ENCODE measurements at regions not wholly inside any gene's neighbourhood (a gene's known extent, or its start where the extent isn't known, plus 50 kb on each side); places are given as distances from the start of the nearest gene placed in this dataset.

DNA sequence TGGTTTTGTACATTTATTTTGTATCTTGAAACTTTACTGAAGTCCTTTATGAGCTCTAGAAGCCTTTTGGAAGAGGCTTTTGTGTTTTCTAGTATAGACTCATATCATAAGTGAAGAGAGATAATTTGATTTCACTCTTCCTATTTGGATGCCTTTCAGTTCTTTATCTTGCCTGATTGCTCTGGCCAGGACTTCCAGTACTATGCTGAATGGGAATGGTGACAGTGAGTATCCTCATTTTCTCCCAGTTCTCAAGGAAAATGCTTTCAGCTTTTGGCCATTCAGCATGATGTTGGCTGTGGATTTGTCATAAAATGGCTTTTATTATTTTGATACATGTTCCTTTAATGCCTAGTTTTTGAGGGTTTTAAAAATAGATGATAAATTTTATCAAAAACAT lies 1061.3 kb downstream of the STPG2 start:
- TF ChIP-seq, protein P1, sequence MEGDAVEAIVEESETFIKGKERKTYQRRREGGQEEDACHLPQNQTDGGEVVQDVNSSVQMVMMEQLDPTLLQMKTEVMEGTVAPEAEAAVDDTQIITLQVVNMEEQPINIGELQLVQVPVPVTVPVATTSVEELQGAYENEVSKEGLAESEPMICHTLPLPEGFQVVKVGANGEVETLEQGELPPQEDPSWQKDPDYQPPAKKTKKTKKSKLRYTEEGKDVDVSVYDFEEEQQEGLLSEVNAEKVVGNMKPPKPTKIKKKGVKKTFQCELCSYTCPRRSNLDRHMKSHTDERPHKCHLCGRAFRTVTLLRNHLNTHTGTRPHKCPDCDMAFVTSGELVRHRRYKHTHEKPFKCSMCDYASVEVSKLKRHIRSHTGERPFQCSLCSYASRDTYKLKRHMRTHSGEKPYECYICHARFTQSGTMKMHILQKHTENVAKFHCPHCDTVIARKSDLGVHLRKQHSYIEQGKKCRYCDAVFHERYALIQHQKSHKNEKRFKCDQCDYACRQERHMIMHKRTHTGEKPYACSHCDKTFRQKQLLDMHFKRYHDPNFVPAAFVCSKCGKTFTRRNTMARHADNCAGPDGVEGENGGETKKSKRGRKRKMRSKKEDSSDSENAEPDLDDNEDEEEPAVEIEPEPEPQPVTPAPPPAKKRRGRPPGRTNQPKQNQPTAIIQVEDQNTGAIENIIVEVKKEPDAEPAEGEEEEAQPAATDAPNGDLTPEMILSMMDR (conservative IDR thresholded peaks at IDR 0.05; ENCODE audit: low read length) = no peak
- no peak for TF ChIP-seq EZH2phosphoT487 (IDR thresholded peaks at IDR 0.05; ENCODE audit: borderline replicate concordance, low read depth, low read length)

All from OCI-LY7 (cell line).